Activated naive CD8-positive, alpha-beta T cell treated with anti-CD3 and anti-CD28 coated beads for 36 hours (primary cell): ENCODE measurements at regions not wholly inside any gene's neighbourhood (a gene's known extent, or its start where the extent isn't known, plus 50 kb on each side); places are given as distances from the start of the nearest gene placed in this dataset.

Experiments used
- DNase-seq: peaks from one replicate; pipeline ENCODE4 v3.0.0; 2021
- H3K27ac Mint-ChIP-seq: one replicate; pipeline ENCODE4 v1.8.0; 2022; ENCODE audit warnings: mild to moderate bottlenecking, moderate library complexity, mixed read lengths
- H3K27me3 Mint-ChIP-seq: one replicate; pipeline ENCODE4 v1.8.0; 2022; ENCODE audit warnings: mild to moderate bottlenecking, mixed read lengths
- H3K36me3 Mint-ChIP-seq: one replicate; pipeline ENCODE4 v1.8.0; 2021; ENCODE audit warnings: mild to moderate bottlenecking, mixed read lengths
- H3K4me1 Mint-ChIP-seq: one replicate; pipeline ENCODE4 v1.8.0; 2021; ENCODE audit warnings: mixed read lengths
- H3K4me3 Mint-ChIP-seq: one replicate; pipeline ENCODE4 v1.8.0; 2022; ENCODE audit warnings: mild to moderate bottlenecking, moderate library complexity, mixed read lengths
- H3K9me3 Mint-ChIP-seq: one replicate; pipeline ENCODE4 v1.8.0; 2022; ENCODE audit warnings: mixed read lengths

- H3K4me3 Mint-ChIP-seq, result no peak overlapping the region
- H3K4me1 Mint-ChIP-seq, result peaks cover 2% of the 10 kb centered on the region
- H3K9me3 Mint-ChIP-seq, result no peaks in the 10 kb centered on the region
- DNase-seq, result no peak
- no peaks in the 10 kb centered on the region for H3K36me3 Mint-ChIP-seq
- H3K27ac Mint-ChIP-seq, result no peak overlapping the region
- H3K27me3 Mint-ChIP-seq, result no peaks in the 10 kb centered on the region
These were observed 58.6 kb upstream of the LMNB1 start for GRCh38 chr5:126718236-126718868.

GRCh38 chr5:126720369-126720768, 56.6 kb upstream of the LMNB1 start:
- no peak for DNase-seq
- H3K4me1 Mint-ChIP-seq, result peaks cover 2% of the 10 kb centered on the region
- H3K4me3 Mint-ChIP-seq, result no peak overlapping the region
- no peaks in the 10 kb centered on the region for H3K27me3 Mint-ChIP-seq
- no peak overlapping the region for H3K27ac Mint-ChIP-seq
- no peaks in the 10 kb centered on the region for H3K9me3 Mint-ChIP-seq
- no peaks in the 10 kb centered on the region for H3K36me3 Mint-ChIP-seq

- peaks cover 4% of the 10 kb centered on the region for H3K27me3 Mint-ChIP-seq
- no peaks in the 10 kb centered on the region for H3K36me3 Mint-ChIP-seq
- no peaks in the 10 kb centered on the region for H3K4me1 Mint-ChIP-seq
- no peak overlapping the region for H3K4me3 Mint-ChIP-seq
- no peak for DNase-seq
- no peak overlapping the region for H3K27ac Mint-ChIP-seq
- H3K9me3 Mint-ChIP-seq, result no peaks in the 10 kb centered on the region
These were observed 53.3 kb upstream of the LMNB1 start for GRCh38 chr5:126723643-126724042.
